Breast epithelium (tissue), 4 donors: ENCODE measurements at regions not wholly inside any gene's neighbourhood (a gene's known extent, or its start where the extent isn't known, plus 50 kb on each side); places are given as distances from the start of the nearest gene placed in this dataset.

Experiments used
- DNase-seq, 2 donors: peaks; one replicate each; pipeline ENCODE4 v3.0.0-alpha.2; 2019; ENCODE audit warnings: low spot score in 2 of 2
- H3K27ac ChIP-seq, 2 donors: fragments of 200-600 bp; sonication (generic) in 1 of 2; one replicate each; pipeline ENCODE4 v1.5.1; 2016 to 2019; ENCODE audit warnings: mild to moderate bottlenecking in 1 of 2
- H3K27me3 ChIP-seq, 2 donors: fragments of 200-600 bp; sonication (generic) in 1 of 2; one replicate each; pipeline versions ENCODE4 v1.5.1 to v1.6.0; 2017 to 2019; ENCODE audit warnings: control low read depth in 1 of 2, mild to moderate bottlenecking in 1 of 2
- H3K36me3 ChIP-seq: fragments of 200-600 bp; one replicate; pipeline ENCODE4 v1.5.1; 2019
- H3K4me1 ChIP-seq, 2 donors: fragments of 200-600 bp; sonication (generic); one replicate each; pipeline ENCODE4 v1.5.1; 2016 to 2019; ENCODE audit warnings: control low read depth in 1 of 2
- H3K4me3 ChIP-seq, 3 donors: fragments of 200-600 bp; sonication (generic); 1 replicate in 2 of 3; 2 replicates in 1 of 3; pipeline ENCODE4 v1.5.1; 2016 to 2019; ENCODE audit warnings: mild to moderate bottlenecking in 3 of 3, moderate library complexity in 2 of 3
- H3K9me3 ChIP-seq, 2 donors: fragments of 200-600 bp; sonication (generic) in 1 of 2; one replicate each; pipeline ENCODE4 v1.5.1; 2016 to 2019; ENCODE audit warnings: control low read depth in 1 of 2
- CTCF ChIP-seq, 3 donors: fragments of 450-650 bp; IDR thresholded peaks; one replicate each; pipeline ENCODE4 v1.5.1; 2016 to 2017; ENCODE audit warnings: antibody characterized with exemption in 3 of 3, mild to moderate bottlenecking in 3 of 3, moderate library complexity in 3 of 3
- POLR2A ChIP-seq: fragments of 450-650 bp; IDR thresholded peaks from one replicate; pipeline ENCODE4 v1.6.1; 2016; ENCODE audit warnings: antibody characterized with exemption, mild to moderate bottlenecking, moderate library complexity
- POLR2AphosphoS5 ChIP-seq, 3 donors: sonication (generic); formaldehyde crosslinking; IDR thresholded peaks; one replicate each; pipeline ENCODE4 v1.6.1; 2017; ENCODE audit warnings: antibody characterized with exemption in 3 of 3
- intact Hi-C: fragments of 100-400 bp; cut with DNase I; formaldehyde crosslinking; loops from one replicate; pipeline ENCODE4 v1.15.1; 2023; ENCODE audit warnings: low total_unique reads

GRCh38 chr13:63501702-63502101 lies 2086.1 kb upstream of the PCDH20 start:
- Histone ChIP-seq H3K36me3 (no peaks in the 10 kb centered on the region), H3K4me1 (no peaks in the 10 kb centered on the region), H3K4me3 (no peak overlapping the region), H3K9me3 (peaks cover 0 to 15% of the 10 kb centered on the region in 2 donors), H3K27ac (no peak overlapping the region), H3K27me3 (no peaks in the 10 kb centered on the region)
- TF ChIP-seq CTCF (IDR thresholded peaks at IDR 0.05) (no peak), POLR2A (no peak), POLR2AphosphoS5 (IDR thresholded peaks at IDR 0.05) (no peak)
- no peak for DNase-seq
- intact Hi-C loops: no loop called here

GRCh38 chr13:63497601-63498000 lies 2082.0 kb upstream of the PCDH20 start:
- Histone ChIP-seq H3K9me3 (peaks cover 0 to 15% of the 10 kb centered on the region in 2 donors), H3K27ac (no peak overlapping the region), H3K4me1 (no peaks in the 10 kb centered on the region), H3K27me3 (no peaks in the 10 kb centered on the region), H3K4me3 (no peak overlapping the region), H3K36me3 (no peaks in the 10 kb centered on the region)
- TF ChIP-seq POLR2AphosphoS5 (IDR thresholded peaks at IDR 0.05): no peak
- TF ChIP-seq CTCF (IDR thresholded peaks at IDR 0.05): no peak
- no peak for TF ChIP-seq POLR2A
- intact Hi-C loops: no loop called here
- no peak for DNase-seq

- H3K27ac ChIP-seq: no peak overlapping the region
- intact Hi-C loops: no loop called here
- no peak overlapping the region for H3K4me3 ChIP-seq
- no peaks in the 10 kb centered on the region for H3K36me3 ChIP-seq
- peaks cover 0 to 6% of the 10 kb centered on the region in 2 donors for H3K9me3 ChIP-seq
- DNase-seq: no peak
- H3K27me3 ChIP-seq: no peaks in the 10 kb centered on the region
- no peak for TF ChIP-seq POLR2AphosphoS5 (IDR thresholded peaks at IDR 0.05)
- TF ChIP-seq POLR2A: no peak
- no peak for TF ChIP-seq CTCF (IDR thresholded peaks at IDR 0.05)
- H3K4me1 ChIP-seq: no peaks in the 10 kb centered on the region
Observed at GRCh38 chr13:63492604-63493003, 2077.0 kb upstream of the PCDH20 start.

GRCh38 chr13:63490149-63490548 lies 2074.5 kb upstream of the PCDH20 start:
- DNase-seq: no peak
- no peaks in the 10 kb centered on the region for H3K9me3 ChIP-seq
- H3K4me3 ChIP-seq: no peak overlapping the region
- H3K27ac ChIP-seq: no peak overlapping the region
- H3K36me3 ChIP-seq: no peaks in the 10 kb centered on the region
- no peaks in the 10 kb centered on the region for H3K27me3 ChIP-seq
- no peaks in the 10 kb centered on the region for H3K4me1 ChIP-seq
- intact Hi-C loops: no loop called here
- TF ChIP-seq CTCF (IDR thresholded peaks at IDR 0.05): no peak
- TF ChIP-seq POLR2A: no peak
- no peak for TF ChIP-seq POLR2AphosphoS5 (IDR thresholded peaks at IDR 0.05)

GRCh38 chr13:63481334-63481733 lies 2065.7 kb upstream of the PCDH20 start:
- Histone ChIP-seq H3K27me3 (no peaks in the 10 kb centered on the region), H3K4me1 (no peaks in the 10 kb centered on the region), H3K4me3 (no peak overlapping the region), H3K27ac (no peak overlapping the region), H3K9me3 (no peaks in the 10 kb centered on the region), H3K36me3 (no peaks in the 10 kb centered on the region)
- no peak for DNase-seq
- no peak for TF ChIP-seq CTCF (IDR thresholded peaks at IDR 0.05)
- no peak for TF ChIP-seq POLR2A
- TF ChIP-seq POLR2AphosphoS5 (IDR thresholded peaks at IDR 0.05): no peak
- intact Hi-C loops: no loop called here
